T-cell (primary cell): ENCODE measurements at regions not wholly inside any gene's neighbourhood (a gene's known extent, or its start where the extent isn't known, plus 50 kb on each side); places are given as distances from the start of the nearest gene placed in this dataset.
"Not testable (repeated sequence)": the region's sequence is repeated elsewhere in the genome, so short reads cannot be mapped to it uniquely, and the experiment has no call there.

Source experiments
- ATAC-seq, 4 experiments: fragments of 200-7000 bp in 3 of 4; fragments of 150-1000 bp in 1 of 4; cut with Tn5 transposase; replicated peaks in 1 of 4; 1 replicate in 3 of 4; 2 replicates in 1 of 4; pipeline ENCODE4 v1.10.0; 2021; ENCODE audit warnings: moderate library complexity in 3 of 4, mild to moderate bottlenecking in 2 of 4, moderate number of reproducible peaks in 1 of 4
- CTCF ChIA-PET, 2 donors: fragments of 300-600 bp; sonication (Branson Sonifier 250); formaldehyde crosslinking; loops; one replicate each; lab custom pipeline; 2022; ENCODE audit warnings: antibody characterized with exemption in 2 of 2; lab: Charles Lee
- POLR2A ChIA-PET, 2 donors: fragments of 300-600 bp; sonication (Branson Sonifier 250); formaldehyde crosslinking; loops; one replicate each; lab custom pipeline; 2022; ENCODE audit warnings: antibody characterized with exemption in 2 of 2; lab: Charles Lee
- DNase-seq, 35 experiments: peaks; one replicate each; pipeline versions ENCODE4 v3.0.0 to v3.0.0-alpha.2; 2013 to 2023
- H3K27ac ChIP-seq: one replicate; pipeline ENCODE4 v1.5.1; 2013; ENCODE audit warnings: low read length
- H3K27me3 ChIP-seq, 2 experiments: replicated peaks in 1 of 2; 1 replicate in 1 of 2; 2 replicates in 1 of 2; pipeline versions ENCODE4 v1.6.1 to v1.7.0; 2013; ENCODE audit warnings: low read length in 1 of 2, mixed read lengths in 1 of 2; ENCODE audit not compliant: control insufficient read depth in 2 of 2, insufficient read depth in 2 of 2; ENCODE audit errors: extremely low read depth in 1 of 2
- H3K36me3 ChIP-seq, 2 donors: 1 replicate in 1 of 2; 2 replicates in 1 of 2; pipeline versions ENCODE4 v1.6.1 to v1.7.0; 2013; ENCODE audit warnings: low read length in 1 of 2; ENCODE audit not compliant: control insufficient read depth in 2 of 2, insufficient read depth in 1 of 2; ENCODE audit errors: extremely low read depth in 1 of 2
- H3K4me1 ChIP-seq, 2 experiments: 1 replicate in 1 of 2; 2 replicates in 1 of 2; pipeline versions ENCODE4 v1.6.1 to v1.7.0; 2013; ENCODE audit warnings: low read length in 2 of 2, mixed read lengths in 1 of 2; ENCODE audit not compliant: insufficient read depth in 2 of 2, control insufficient read depth in 1 of 2; ENCODE audit errors: extremely low read depth in 1 of 2
- H3K4me3 ChIP-seq, 2 donors: 1 replicate in 1 of 2; 2 replicates in 1 of 2; pipeline versions ENCODE4 v1.5.1 to v1.7.0; 2013; ENCODE audit warnings: mild to moderate bottlenecking in 2 of 2, low read length in 1 of 2, moderate library complexity in 1 of 2; ENCODE audit not compliant: control insufficient read depth in 1 of 2; ENCODE audit errors: extremely low read depth in 1 of 2
- H3K9me3 ChIP-seq: 2 replicates; pipeline ENCODE4 v1.7.0; 2013
- H3K27ac Mint-ChIP-seq, 2 donors: one replicate each; pipeline ENCODE4 v1.8.0; 2020 to 2021; ENCODE audit warnings: mild to moderate bottlenecking in 2 of 2, mixed read lengths in 2 of 2
- H3K27me3 Mint-ChIP-seq, 2 donors: one replicate each; pipeline ENCODE4 v1.8.0; 2021 to 2022; ENCODE audit warnings: mixed read lengths in 2 of 2
- H3K36me3 Mint-ChIP-seq: one replicate; pipeline ENCODE4 v1.8.0; 2021; ENCODE audit warnings: mixed read lengths
- H3K4me1 Mint-ChIP-seq, 3 donors: one replicate each; pipeline ENCODE4 v1.8.0; 2020 to 2022; ENCODE audit warnings: mixed read lengths in 3 of 3, mild to moderate bottlenecking in 1 of 3
- H3K4me3 Mint-ChIP-seq, 3 donors: one replicate each; pipeline ENCODE4 v1.8.0; 2020 to 2022; ENCODE audit warnings: mild to moderate bottlenecking in 3 of 3, mixed read lengths in 3 of 3, moderate library complexity in 3 of 3
- H3K9me3 Mint-ChIP-seq, 3 donors: one replicate each; pipeline ENCODE4 v1.8.0; 2020 to 2022; ENCODE audit warnings: mixed read lengths in 3 of 3
- WGBS: methylation state at CpG from one replicate; pipeline ENCODE4 v1.1.5; 2013; ENCODE audit warnings: missing lambda C conversion rate; ENCODE audit not compliant: insufficient coverage; 5-methylcytosine and 5-hydroxymethylcytosine counted together

GRCh38 chr18:28269750-28270149 lies 92.8 kb upstream of the CDH2 start:
- no peaks in the 10 kb centered on the region for H3K4me1 Mint-ChIP-seq
- no peaks in the 10 kb centered on the region for H3K9me3 ChIP-seq
- no CpG with 5 or more reads among the region's 2 CpGs for WGBS
- ChIA-PET POLR2A (no interaction called here), CTCF (no interaction called here)
- no peaks in the 10 kb centered on the region for H3K36me3 ChIP-seq
- H3K4me3 Mint-ChIP-seq = no peak overlapping the region
- no peak overlapping the region for H3K4me3 ChIP-seq
- ATAC-seq (no peak), DNase-seq (no peak)
- H3K9me3 Mint-ChIP-seq = peaks cover 6 to 13% (median 11%) of the 10 kb centered on the region in 3 donors
- no peaks in the 10 kb centered on the region for H3K36me3 Mint-ChIP-seq
- no peaks in the 10 kb centered on the region for H3K27me3 ChIP-seq
- no peak overlapping the region for H3K27ac ChIP-seq
- H3K4me1 ChIP-seq = no peaks in the 10 kb centered on the region
- no peaks in the 10 kb centered on the region for H3K27me3 Mint-ChIP-seq
- H3K27ac Mint-ChIP-seq = no peak overlapping the region

GRCh38 chr18:28267878-28268625 lies 91.1 kb upstream of the CDH2 start:
- ATAC-seq (no peak), DNase-seq (no peak)
- no peak overlapping the region for H3K27ac Mint-ChIP-seq
- Histone ChIP-seq H3K27ac (no peak overlapping the region), H3K36me3 (no peaks in the 10 kb centered on the region), H3K27me3 (no peaks in the 10 kb centered on the region), H3K4me3 (no peak overlapping the region), H3K4me1 (no peaks in the 10 kb centered on the region), H3K9me3 (no peaks in the 10 kb centered on the region)
- ChIA-PET POLR2A (no interaction called here), CTCF (no interaction called here)
- H3K9me3 Mint-ChIP-seq = peaks cover 3 to 22% (median 11%) of the 10 kb centered on the region in 3 donors
- no peaks in the 10 kb centered on the region for H3K36me3 Mint-ChIP-seq
- no peaks in the 10 kb centered on the region for H3K4me1 Mint-ChIP-seq
- H3K27me3 Mint-ChIP-seq = no peaks in the 10 kb centered on the region
- WGBS = no CpG with 5 or more reads among the region's 4 CpGs
- no peak overlapping the region for H3K4me3 Mint-ChIP-seq

- ATAC-seq = no peak
- H3K27ac ChIP-seq = no peak overlapping the region
- Mint-ChIP-seq H3K27me3 (no peaks in the 10 kb centered on the region), H3K9me3 (peaks cover 4 to 22% (median 11%) of the 10 kb centered on the region in 3 donors), H3K4me3 (no peak overlapping the region), H3K36me3 (no peaks in the 10 kb centered on the region), H3K27ac (no peak overlapping the region), H3K4me1 (no peaks in the 10 kb centered on the region)
- no peak for DNase-seq
- no peaks in the 10 kb centered on the region for H3K9me3 ChIP-seq
- no peaks in the 10 kb centered on the region for H3K27me3 ChIP-seq
- no CpG with 5 or more reads among the region's 2 CpGs for WGBS
- no peaks in the 10 kb centered on the region for H3K36me3 ChIP-seq
- H3K4me1 ChIP-seq = no peaks in the 10 kb centered on the region
- ChIA-PET POLR2A (no interaction called here), CTCF (no interaction called here)
- H3K4me3 ChIP-seq = no peak overlapping the region
These were observed 90.3 kb upstream of the CDH2 start for GRCh38 chr18:28267276-28267675.

- CTCF ChIA-PET = no interaction called here
These were observed 79.2 kb upstream of the CDH2 start for GRCh38 chr18:28256166-28256565.

GRCh38 chr18:28248653-28249052 lies 71.7 kb upstream of the CDH2 start:
- no peaks in the 10 kb centered on the region for H3K27me3 ChIP-seq
- Mint-ChIP-seq H3K4me3 (no peak overlapping the region), H3K27ac (no peak overlapping the region), H3K4me1 (no peaks in the 10 kb centered on the region), H3K36me3 (no peaks in the 10 kb centered on the region), H3K27me3 (no peaks in the 10 kb centered on the region), H3K9me3 (peaks cover 6 to 12% (median 8%) of the 10 kb centered on the region in 3 donors)
- no peak for DNase-seq
- H3K4me1 ChIP-seq = no peaks in the 10 kb centered on the region
- no peak for ATAC-seq
- no peaks in the 10 kb centered on the region for H3K36me3 ChIP-seq
- POLR2A ChIA-PET = interaction anchor here in 1 of 2 donors (0.6 kb wide), 1 partner anchor 10 kb away, joined by 3 read pairs; no protein-coding TSS in a partner anchor
- CTCF ChIA-PET = no interaction called here
- no peak overlapping the region for H3K27ac ChIP-seq
- no peaks in the 10 kb centered on the region for H3K9me3 ChIP-seq
- H3K4me3 ChIP-seq = no peak overlapping the region

More at GRCh38 chr18:28256166-28256565, 79.2 kb upstream of the CDH2 start:
- no CpG with 5 or more reads among the region's 2 CpGs for WGBS
- Mint-ChIP-seq H3K4me1 (no peaks in the 10 kb centered on the region), H3K36me3 (no peaks in the 10 kb centered on the region), H3K27ac (no peak overlapping the region), H3K4me3 (no peak overlapping the region), H3K9me3 (peaks cover 6 to 16% (median 9%) of the 10 kb centered on the region in 3 donors), H3K27me3 (no peaks in the 10 kb centered on the region)
- no peak for ATAC-seq
- no peaks in the 10 kb centered on the region for H3K9me3 ChIP-seq
- no peak overlapping the region for H3K4me3 ChIP-seq
- H3K4me1 ChIP-seq = no peaks in the 10 kb centered on the region
- no peaks in the 10 kb centered on the region for H3K36me3 ChIP-seq
- H3K27me3 ChIP-seq = no peaks in the 10 kb centered on the region
- H3K27ac ChIP-seq = no peak overlapping the region
- POLR2A ChIA-PET = no interaction called here
- no peak for DNase-seq

GRCh38 chr18:28240626-28241025 lies 63.7 kb upstream of the CDH2 start:
- 96% methylated on average over 12 of the region's 16 CpGs for WGBS

More at GRCh38 chr18:28240626-28241025, 63.7 kb upstream of the CDH2 start:
- CTCF ChIA-PET, H3K27me3 ChIP-seq, ATAC-seq, H3K4me3 ChIP-seq, H3K4me1 ChIP-seq, POLR2A ChIA-PET, H3K36me3 Mint-ChIP-seq, H3K9me3 Mint-ChIP-seq, H3K4me1 Mint-ChIP-seq, H3K27me3 Mint-ChIP-seq, H3K27ac ChIP-seq, H3K9me3 ChIP-seq, H3K36me3 ChIP-seq: not testable (repeated sequence)
- peak in 5 of 35 experiments; percentile 5 to 16 (median 10) for DNase-seq
- peak overlapping the region in 1 of 2 donors; percentile 86 for H3K27ac Mint-ChIP-seq
- peak overlapping the region in 1 of 3 donors; percentile 73 for H3K4me3 Mint-ChIP-seq
